Esophagus squamous epithelium (tissue), 4 donors: ENCODE measurements at regions not wholly inside any gene's neighbourhood (a gene's known extent, or its start where the extent isn't known, plus 50 kb on each side); places are given as distances from the start of the nearest gene placed in this dataset.

Experiments
- POLR2A ChIP-seq, 4 donors: fragments of 450-650 bp; IDR thresholded peaks; one replicate each; pipeline ENCODE4 v1.6.1; 2017; ENCODE audit warnings: antibody characterized with exemption in 4 of 4, mild to moderate bottlenecking in 4 of 4, moderate library complexity in 3 of 4
- TF ChIP-seq, protein P1 (sequence below), 6 experiments: fragments of 450-650 bp in 4 of 6; fragments of 200-600 bp in 2 of 6; sonication (generic) in 2 of 6; IDR thresholded peaks; one replicate each; pipeline ENCODE4 v1.5.1; 2016 to 2019; ENCODE audit warnings: antibody characterized with exemption in 6 of 6, mild to moderate bottlenecking in 4 of 6, moderate library complexity in 4 of 6

DNA sequence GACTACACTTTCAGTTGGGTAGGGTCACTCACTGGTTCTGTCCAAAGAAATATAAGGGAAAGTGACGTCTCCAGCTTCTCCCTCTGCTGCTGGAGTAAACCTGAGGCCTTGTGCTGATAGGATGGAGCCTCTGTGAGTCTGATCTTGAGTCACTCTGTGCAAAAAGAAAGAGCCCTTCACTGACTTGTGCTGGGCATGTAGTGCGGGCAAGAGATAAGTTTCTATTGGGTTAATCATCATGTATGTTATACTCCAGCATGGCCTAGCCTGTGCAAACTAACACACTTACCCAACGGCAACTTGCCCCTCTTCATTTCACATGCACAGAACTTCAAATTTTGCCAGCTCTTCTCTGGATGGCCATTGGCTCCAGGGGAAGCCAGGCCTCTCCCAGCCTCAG, 118.5 kb upstream of the LMO4 start:
- TF ChIP-seq, protein P1, sequence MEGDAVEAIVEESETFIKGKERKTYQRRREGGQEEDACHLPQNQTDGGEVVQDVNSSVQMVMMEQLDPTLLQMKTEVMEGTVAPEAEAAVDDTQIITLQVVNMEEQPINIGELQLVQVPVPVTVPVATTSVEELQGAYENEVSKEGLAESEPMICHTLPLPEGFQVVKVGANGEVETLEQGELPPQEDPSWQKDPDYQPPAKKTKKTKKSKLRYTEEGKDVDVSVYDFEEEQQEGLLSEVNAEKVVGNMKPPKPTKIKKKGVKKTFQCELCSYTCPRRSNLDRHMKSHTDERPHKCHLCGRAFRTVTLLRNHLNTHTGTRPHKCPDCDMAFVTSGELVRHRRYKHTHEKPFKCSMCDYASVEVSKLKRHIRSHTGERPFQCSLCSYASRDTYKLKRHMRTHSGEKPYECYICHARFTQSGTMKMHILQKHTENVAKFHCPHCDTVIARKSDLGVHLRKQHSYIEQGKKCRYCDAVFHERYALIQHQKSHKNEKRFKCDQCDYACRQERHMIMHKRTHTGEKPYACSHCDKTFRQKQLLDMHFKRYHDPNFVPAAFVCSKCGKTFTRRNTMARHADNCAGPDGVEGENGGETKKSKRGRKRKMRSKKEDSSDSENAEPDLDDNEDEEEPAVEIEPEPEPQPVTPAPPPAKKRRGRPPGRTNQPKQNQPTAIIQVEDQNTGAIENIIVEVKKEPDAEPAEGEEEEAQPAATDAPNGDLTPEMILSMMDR (IDR thresholded peaks at IDR 0.05): no peak
- no peak for TF ChIP-seq POLR2A (IDR thresholded peaks at IDR 0.05)
